HCT116 (cell line): ENCODE measurements at regions not wholly inside any gene's neighbourhood (a gene's known extent, or its start where the extent isn't known, plus 50 kb on each side); places are given as distances from the start of the nearest gene placed in this dataset.

ENCODE experiments used
- CBX3 ChIP-seq: IDR thresholded peaks from 2 replicates; pipeline ENCODE4 v1.6.1; 2012; ENCODE audit warnings: low read depth
- CTCF ChIP-seq, 3 experiments: fragments of 200-600 bp in 1 of 3; sonication (generic) in 1 of 3; IDR thresholded peaks in 2 of 3; conservative IDR thresholded peaks in 1 of 3; 2 replicates each; pipeline ENCODE4 v1.5.1; 2012 to 2017; ENCODE audit warnings: low read depth in 2 of 3, low read length in 2 of 3, antibody characterized with exemption in 1 of 3, borderline replicate concordance in 1 of 3, control low read depth in 1 of 3, mild to moderate bottlenecking in 1 of 3, mixed read lengths in 1 of 3, mixed run types in 1 of 3, moderate library complexity in 1 of 3; ENCODE audit not compliant: insufficient read depth in 1 of 3
- EZH2 ChIP-seq: fragments of 200-600 bp; sonication (generic); IDR thresholded peaks from 2 replicates; pipeline ENCODE4 v1.6.1; 2017; ENCODE audit warnings: antibody characterized with exemption, mixed run types
- EZH2phosphoT487 ChIP-seq: fragments of 200-600 bp; IDR thresholded peaks from 2 replicates; pipeline ENCODE4 v1.6.1; 2018; ENCODE audit warnings: antibody characterized with exemption, borderline replicate concordance
- JUND ChIP-seq: IDR thresholded peaks from 2 replicates; pipeline ENCODE4 v1.6.1; 2012
- POLR2A ChIP-seq: IDR thresholded peaks from 2 replicates; pipeline ENCODE4 v1.7.0; 2011; ENCODE audit warnings: borderline replicate concordance; ENCODE audit not compliant: insufficient read depth, insufficient read length; ENCODE audit errors: extremely low read depth
- POLR2AphosphoS5 ChIP-seq: IDR thresholded peaks from 2 replicates; pipeline ENCODE4 v1.6.1; 2011; ENCODE audit warnings: mild to moderate bottlenecking, low read depth, low read length, moderate library complexity
- REST ChIP-seq: IDR thresholded peaks from 2 replicates; pipeline ENCODE4 v1.6.1; 2012; ENCODE audit warnings: low read depth
- SIN3A ChIP-seq: IDR thresholded peaks from 2 replicates; pipeline ENCODE4 v1.6.1; 2012; ENCODE audit warnings: low read depth
- SRF ChIP-seq: IDR thresholded peaks from 2 replicates; pipeline ENCODE4 v1.6.1; 2012; ENCODE audit warnings: low read depth
- ZNF274 ChIP-seq: fragments of 200-500 bp; sonication (Bioruptor generic); IDR thresholded peaks from 2 replicates; pipeline ENCODE4 v1.6.1; 2014; ENCODE audit warnings: mild to moderate bottlenecking, low read depth, low read length, inconsistent platforms

GRCh38 chr12:82207556-82207955, 150.6 kb downstream of the CCDC59 start:
- TF ChIP-seq REST (no peak), CTCF (IDR thresholded peaks at IDR 0.05 in 2 of 3, conservative IDR thresholded peaks at IDR 0.05 in 1 of 3; ENCODE audit: borderline replicate concordance in 1 of 3, insufficient read depth in 1 of 3, low read depth in 2 of 3, low read length in 2 of 3) (no peak), EZH2 (no peak), SIN3A (no peak), JUND (no peak), POLR2AphosphoS5 (no peak), SRF (no peak), CBX3 (no peak), ZNF274 (no peak), EZH2phosphoT487 (no peak), POLR2A (no peak)
